ENCODE measurements at regions not wholly inside any gene's neighbourhood (a gene's known extent, or its start where the extent isn't known, plus 50 kb on each side); places are given as distances from the start of the nearest gene placed in this dataset.

- H3K9me3 ChIP-seq, result peaks cover 0 to 11% (median 0%) of the 10 kb centered on the region in 8 donors
- no peak overlapping the region for H3K4me3 ChIP-seq
- intact Hi-C loops (cut with DNase I; ENCODE audit: low total_unique reads), result no loop called here
- DNase-seq, result no peak
- TF ChIP-seq POLR2AphosphoS5 (IDR thresholded peaks at IDR 0.05), result no peak
- no peak for TF ChIP-seq CTCF (IDR thresholded peaks at IDR 0.05 in 8 of 11, conservative IDR thresholded peaks at IDR 0.05 in 3 of 11)
- TF ChIP-seq POLR2A (IDR thresholded peaks at IDR 0.05), result no peak
- H3K4me1 ChIP-seq, result no peaks in the 10 kb centered on the region
- no peaks in the 10 kb centered on the region for H3K27me3 ChIP-seq (replicated peaks in 1 of 7)
- H3K36me3 ChIP-seq, result no peaks in the 10 kb centered on the region
- H3K27ac ChIP-seq, result no peak overlapping the region
- 61 to 78% (median 72%) methylated on average over 12 to 13 of the region's 13 CpGs for whole genome bisulfite sequencing, 5 donors
Observed at GRCh38 chr10:126798649-126799048, 106.6 kb upstream of the DOCK1 start.

DNA sequence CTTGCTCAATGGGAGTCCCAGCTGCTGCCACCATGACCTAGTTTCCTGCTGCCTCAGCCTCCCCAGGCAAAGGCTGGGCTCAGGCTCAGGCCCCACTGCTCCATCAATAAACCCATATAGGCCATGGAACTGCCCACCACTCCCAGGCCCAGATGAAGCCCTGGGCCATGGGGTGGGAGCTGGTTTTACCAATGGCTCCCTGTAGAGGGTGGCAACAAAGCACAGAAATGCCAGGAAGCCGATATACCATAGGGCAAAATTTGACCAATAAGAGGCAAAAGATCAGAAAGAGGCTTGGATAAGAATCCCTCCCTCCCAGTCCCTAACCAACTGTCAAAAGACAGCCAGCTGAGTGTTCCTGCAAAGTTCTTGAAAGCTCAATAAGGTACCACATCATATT, 101.8 kb upstream of the DOCK1 start:
- 71 to 92% (median 77%) methylated on average over 1 of the region's 1 CpG for WGBS, 5 donors
- Histone ChIP-seq H3K27me3 (replicated peaks in 1 of 7) (no peaks in the 10 kb centered on the region), H3K27ac (no peak overlapping the region), H3K36me3 (no peaks in the 10 kb centered on the region), H3K4me3 (no peak overlapping the region), H3K9me3 (no peaks in the 10 kb centered on the region), H3K4me1 (no peaks in the 10 kb centered on the region)
- TF ChIP-seq POLR2AphosphoS5 (IDR thresholded peaks at IDR 0.05), result no peak
- TF ChIP-seq POLR2A (IDR thresholded peaks at IDR 0.05), result no peak
- no peak for TF ChIP-seq CTCF (IDR thresholded peaks at IDR 0.05 in 8 of 11, conservative IDR thresholded peaks at IDR 0.05 in 3 of 11)
- no peak for DNase-seq
- intact Hi-C loops (cut with DNase I; ENCODE audit: low total_unique reads), result no loop called here

DNA sequence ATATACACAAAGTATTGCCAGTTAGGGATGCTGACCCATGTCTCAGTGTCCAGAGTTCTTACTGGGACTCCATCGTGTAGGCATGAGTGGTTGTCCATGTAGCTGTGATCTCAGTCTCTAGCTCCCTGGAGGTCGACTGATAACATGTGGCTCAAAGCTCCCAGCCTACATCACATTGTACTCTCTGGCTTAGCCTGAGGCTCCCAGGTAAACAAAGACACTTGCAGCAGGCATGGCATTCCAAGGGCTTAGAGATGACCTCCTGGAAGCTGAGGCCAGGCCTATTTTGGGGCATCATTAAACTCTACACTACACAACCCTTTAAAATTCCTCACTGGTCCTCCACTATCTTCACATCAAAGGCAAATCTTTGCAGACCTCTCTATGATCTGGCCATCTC, 100.8 kb upstream of the DOCK1 start:
- DNase-seq, result no peak
- intact Hi-C loops (cut with DNase I; ENCODE audit: low total_unique reads), result no loop called here
- 63 to 83% (median 81%) methylated on average over 2 of the region's 2 CpGs for WGBS, 5 donors
- no peaks in the 10 kb centered on the region for H3K27me3 ChIP-seq (replicated peaks in 1 of 7)
- no peak overlapping the region for H3K4me3 ChIP-seq
- H3K4me1 ChIP-seq, result no peaks in the 10 kb centered on the region
- H3K27ac ChIP-seq, result no peak overlapping the region
- no peaks in the 10 kb centered on the region for H3K36me3 ChIP-seq
- no peak for TF ChIP-seq CTCF (IDR thresholded peaks at IDR 0.05 in 8 of 11, conservative IDR thresholded peaks at IDR 0.05 in 3 of 11)
- TF ChIP-seq POLR2AphosphoS5 (IDR thresholded peaks at IDR 0.05), result no peak
- no peak for TF ChIP-seq POLR2A (IDR thresholded peaks at IDR 0.05)
- H3K9me3 ChIP-seq, result peaks cover 0 to under 1% (median 0%) of the 10 kb centered on the region in 8 donors

- Histone ChIP-seq H3K27me3 (replicated peaks in 1 of 7) (no peaks in the 10 kb centered on the region), H3K36me3 (no peaks in the 10 kb centered on the region), H3K27ac (no peak overlapping the region), H3K4me1 (no peaks in the 10 kb centered on the region), H3K4me3 (no peak overlapping the region), H3K9me3 (peaks cover 0 to 20% (median 4%) of the 10 kb centered on the region in 8 donors)
- intact Hi-C loops (cut with DNase I; ENCODE audit: low total_unique reads), result no loop called here
- TF ChIP-seq POLR2AphosphoS5 (IDR thresholded peaks at IDR 0.05) (no peak), CTCF (IDR thresholded peaks at IDR 0.05 in 8 of 11, conservative IDR thresholded peaks at IDR 0.05 in 3 of 11) (no peak), POLR2A (IDR thresholded peaks at IDR 0.05) (no peak)
- 79 to 94% (median 88%) methylated on average over 2 of the region's 2 CpGs for WGBS, 5 donors
- no peak for DNase-seq
Observed at GRCh38 chr10:126806498-126806897, 98.7 kb upstream of the DOCK1 start.

All from spleen (tissue), 11 donors.